ENCODE measurements at regions not wholly inside any gene's neighbourhood (a gene's known extent, or its start where the extent isn't known, plus 50 kb on each side); places are given as distances from the start of the nearest gene placed in this dataset.

- no peak overlapping the region for H3K4me3 Mint-ChIP-seq (ENCODE audit: low read depth, unreplicated experiment)
- no peaks in the 10 kb centered on the region for H3K27me3 Mint-ChIP-seq (ENCODE audit: unreplicated experiment)
- TF ChIP-seq CTCF (IDR thresholded peaks at IDR 0.05; ENCODE audit: unreplicated experiment), result no peak
- CTCF ChIA-PET, result no interaction called here
- DNase-seq, result no peak
- no TSS peak for BruUV-seq (replicated peaks)
- H3K27ac Mint-ChIP-seq (ENCODE audit: unreplicated experiment), result no peak overlapping the region
- H3K4me1 Mint-ChIP-seq (ENCODE audit: low read depth, unreplicated experiment), result no peaks in the 10 kb centered on the region
- H3K36me3 Mint-ChIP-seq (ENCODE audit: insufficient read depth, unreplicated experiment), result no peaks in the 10 kb centered on the region
- no peaks in the 10 kb centered on the region for H3K9me3 Mint-ChIP-seq (ENCODE audit: low read depth, unreplicated experiment)
- intact Hi-C loops (cut with micrococcal nuclease; ENCODE audit: unreplicated experiment), result no loop called here
Measured at GRCh38 chr5:110096419-110096818, 406.7 kb downstream of the MAN2A1 start.

- H3K4me3 Mint-ChIP-seq (ENCODE audit: low read depth, unreplicated experiment), result no peak overlapping the region
- H3K27me3 Mint-ChIP-seq (ENCODE audit: unreplicated experiment), result no peaks in the 10 kb centered on the region
- BruUV-seq (replicated peaks), result no TSS peak
- no peaks in the 10 kb centered on the region for H3K36me3 Mint-ChIP-seq (ENCODE audit: insufficient read depth, unreplicated experiment)
- H3K27ac Mint-ChIP-seq (ENCODE audit: unreplicated experiment), result no peak overlapping the region
- DNase-seq, result no peak
- no peak for TF ChIP-seq CTCF (IDR thresholded peaks at IDR 0.05; ENCODE audit: unreplicated experiment)
- CTCF ChIA-PET, result no interaction called here
- no peaks in the 10 kb centered on the region for H3K4me1 Mint-ChIP-seq (ENCODE audit: low read depth, unreplicated experiment)
- H3K9me3 Mint-ChIP-seq (ENCODE audit: low read depth, unreplicated experiment), result no peaks in the 10 kb centered on the region
- intact Hi-C loops (cut with micrococcal nuclease; ENCODE audit: unreplicated experiment), result no loop called here
Measured at GRCh38 chr5:110099572-110099971, 409.8 kb downstream of the MAN2A1 start.

- H3K4me1 Mint-ChIP-seq (ENCODE audit: low read depth, unreplicated experiment), result peaks cover 18% of the 10 kb centered on the region
- no peaks in the 10 kb centered on the region for H3K36me3 Mint-ChIP-seq (ENCODE audit: insufficient read depth, unreplicated experiment)
- no peaks in the 10 kb centered on the region for H3K9me3 Mint-ChIP-seq (ENCODE audit: low read depth, unreplicated experiment)
- H3K27ac Mint-ChIP-seq (ENCODE audit: unreplicated experiment), result no peak overlapping the region
- intact Hi-C loops (cut with micrococcal nuclease; ENCODE audit: unreplicated experiment), result no loop called here
- peaks cover 12% of the 10 kb centered on the region for H3K27me3 Mint-ChIP-seq (ENCODE audit: unreplicated experiment)
- CTCF ChIA-PET, result no interaction called here
- BruUV-seq (replicated peaks), result no TSS peak
- no peak overlapping the region for H3K4me3 Mint-ChIP-seq (ENCODE audit: low read depth, unreplicated experiment)
- no peak for TF ChIP-seq CTCF (IDR thresholded peaks at IDR 0.05; ENCODE audit: unreplicated experiment)
- no peak for DNase-seq
Measured at GRCh38 chr5:110103081-110103480, 413.4 kb downstream of the MAN2A1 start.

GRCh38 chr5:110104060-110104725 lies 414.5 kb downstream of the MAN2A1 start:
- BruUV-seq (replicated peaks), result no TSS peak
- no peaks in the 10 kb centered on the region for H3K9me3 Mint-ChIP-seq (ENCODE audit: low read depth, unreplicated experiment)
- TF ChIP-seq CTCF (IDR thresholded peaks at IDR 0.05; ENCODE audit: unreplicated experiment), result no peak
- H3K4me3 Mint-ChIP-seq (ENCODE audit: low read depth, unreplicated experiment), result no peak overlapping the region
- DNase-seq, result no peak
- intact Hi-C loops (cut with micrococcal nuclease; ENCODE audit: unreplicated experiment), result no loop called here
- H3K27me3 Mint-ChIP-seq (ENCODE audit: unreplicated experiment), result peaks cover 12% of the 10 kb centered on the region
- H3K36me3 Mint-ChIP-seq (ENCODE audit: insufficient read depth, unreplicated experiment), result no peaks in the 10 kb centered on the region
- peaks cover 18% of the 10 kb centered on the region for H3K4me1 Mint-ChIP-seq (ENCODE audit: low read depth, unreplicated experiment)
- no peak overlapping the region for H3K27ac Mint-ChIP-seq (ENCODE audit: unreplicated experiment)
- CTCF ChIA-PET, result no interaction called here

Measured in Calu3 (cell line).